A673 (cell line): ENCODE measurements at regions not wholly inside any gene's neighbourhood (a gene's known extent, or its start where the extent isn't known, plus 50 kb on each side); places are given as distances from the start of the nearest gene placed in this dataset.
A peak's percentile ranks its signal among the peaks of the same experiment; 100 is the strongest.

Source experiments
- CTCF ChIP-seq: fragments of 300-800, 200-600 bp; sonication (generic); conservative IDR thresholded peaks from 2 replicates; pipeline ENCODE4 v1.5.1; 2017; ENCODE audit warnings: low read depth, mild to moderate bottlenecking, antibody characterized with exemption, low read length, moderate library complexity, mixed read lengths
- EZH2 ChIP-seq: fragments of 200-600 bp; sonication (generic); IDR thresholded peaks from 2 replicates; pipeline ENCODE4 v1.6.1; 2017; ENCODE audit warnings: borderline replicate concordance, low read depth, mild to moderate bottlenecking, mixed read lengths, antibody characterized with exemption, low read length; ENCODE audit not compliant: poor library complexity, severe bottlenecking

GRCh38 chr5:32916648-32917047 is 205.5 kb downstream of the NPR3 start:
- TF ChIP-seq CTCF (peak; percentile 40), EZH2 (no peak)
